CD4-positive, alpha-beta T cell (primary cell): ENCODE measurements at regions not wholly inside any gene's neighbourhood (a gene's known extent, or its start where the extent isn't known, plus 50 kb on each side); places are given as distances from the start of the nearest gene placed in this dataset.

ENCODE experiments used
- ATAC-seq: fragments of 200-7000 bp; cut with Tn5 transposase; one replicate; pipeline ENCODE4 v1.10.0; 2022; ENCODE audit warnings: mild to moderate bottlenecking; ENCODE audit not compliant: poor library complexity
- CTCF ChIA-PET: fragments of 350-600 bp; sonication (Branson Sonifier 250); formaldehyde crosslinking; loops from one replicate; lab custom pipeline; 2021; ENCODE audit warnings: antibody characterized with exemption, inconsistent platforms; lab: Charles Lee
- POLR2A ChIA-PET: fragments of 350-600 bp; sonication (Branson Sonifier 250); formaldehyde crosslinking; loops from one replicate; lab custom pipeline; 2021; ENCODE audit warnings: antibody characterized with exemption, inconsistent platforms; lab: Charles Lee
- DNase-seq, 14 experiments: peaks; one replicate each; pipeline ENCODE4 v3.0.0-alpha.2; 2013 to 2020; ENCODE audit warnings: mixed read lengths in 2 of 14
- H3K27ac ChIP-seq, 2 donors: one replicate each; pipeline versions ENCODE4 v1.5.1 to v1.7.0; 2013; ENCODE audit warnings: low read length in 2 of 2, low read depth in 1 of 2, mild to moderate bottlenecking in 1 of 2
- H3K27me3 ChIP-seq, 2 experiments: 1 replicate in 1 of 2; 2 replicates in 1 of 2; pipeline versions ENCODE4 v1.6.1 to v1.7.0; 2013; ENCODE audit warnings: low read length in 2 of 2, control low read depth in 1 of 2, mild to moderate bottlenecking in 1 of 2, moderate library complexity in 1 of 2; ENCODE audit not compliant: insufficient read depth in 2 of 2, control insufficient read depth in 1 of 2
- H3K36me3 ChIP-seq: one replicate; pipeline ENCODE4 v1.6.1; 2013; ENCODE audit warnings: low read length, control low read depth; ENCODE audit not compliant: insufficient read depth
- H3K4me1 ChIP-seq: one replicate; pipeline ENCODE4 v1.6.1; 2013; ENCODE audit warnings: low read length, control low read depth; ENCODE audit not compliant: insufficient read depth
- H3K4me3 ChIP-seq: one replicate; pipeline ENCODE4 v1.5.1; 2013; ENCODE audit warnings: mild to moderate bottlenecking, low read length, moderate library complexity
- H3K9me3 ChIP-seq, 2 experiments: 1 replicate in 1 of 2; 2 replicates in 1 of 2; pipeline versions ENCODE4 v1.6.1 to v1.7.0; 2013; ENCODE audit warnings: low read length in 2 of 2, mild to moderate bottlenecking in 2 of 2, control low read depth in 1 of 2, moderate library complexity in 1 of 2; ENCODE audit not compliant: control insufficient read depth in 1 of 2, insufficient read depth in 1 of 2
- H3K27ac Mint-ChIP-seq: one replicate; pipeline ENCODE4 v1.8.0; 2020; ENCODE audit warnings: mixed read lengths
- H3K27me3 Mint-ChIP-seq: one replicate; pipeline ENCODE4 v1.8.0; 2021; ENCODE audit warnings: mixed read lengths
- H3K36me3 Mint-ChIP-seq: one replicate; pipeline ENCODE4 v1.8.0; 2021; ENCODE audit warnings: low read depth, mixed read lengths
- H3K4me1 Mint-ChIP-seq: one replicate; pipeline ENCODE4 v1.8.0; 2021; ENCODE audit warnings: low read depth, mixed read lengths
- H3K4me3 Mint-ChIP-seq: one replicate; pipeline ENCODE4 v1.8.0; 2020; ENCODE audit warnings: mild to moderate bottlenecking, mixed read lengths
- H3K9me3 Mint-ChIP-seq: one replicate; pipeline ENCODE4 v1.8.0; 2020; ENCODE audit warnings: mixed read lengths
- intact Hi-C, 2 experiments: fragments of 100-400 bp; cut with DNase I in 1 of 2; cut with micrococcal nuclease in 1 of 2; formaldehyde crosslinking; loops; one replicate each; pipeline versions ENCODE4 v1.15.1 to v1.9.0; 2023 to 2025; cut with DNase I, micrococcal nuclease
- TF ChIP-seq, protein P1 (sequence below): fragments of 200-600 bp; IDR thresholded peaks from one replicate; pipeline ENCODE4 v1.8.0; 2022; ENCODE audit warnings: antibody characterized with exemption, mild to moderate bottlenecking

DNA sequence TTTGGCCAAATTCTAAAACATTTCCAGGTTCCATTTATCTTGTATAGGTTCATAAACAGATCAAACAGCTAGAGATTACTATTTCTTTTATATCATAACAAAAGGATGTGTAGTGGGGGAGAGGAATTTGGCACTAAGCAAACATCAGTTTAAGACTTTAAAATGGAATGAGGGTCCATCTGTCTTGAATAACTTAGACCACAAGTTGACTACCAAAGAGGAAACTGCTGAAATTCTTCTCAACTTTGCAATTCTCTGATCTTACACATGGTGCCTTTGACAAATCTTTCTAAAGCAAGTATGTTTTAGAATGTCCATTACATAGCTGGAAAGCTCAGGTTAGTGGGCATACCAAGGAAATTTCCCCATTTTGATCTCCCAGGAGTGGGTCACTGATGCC, 140.5 kb upstream of the ADAMTS9 start:
- ChIA-PET POLR2A (no interaction called here), CTCF (no interaction called here)
- Mint-ChIP-seq H3K27me3 (no peaks in the 10 kb centered on the region), H3K27ac (no peak overlapping the region), H3K36me3 (no peaks in the 10 kb centered on the region), H3K4me1 (no peaks in the 10 kb centered on the region), H3K9me3 (no peaks in the 10 kb centered on the region), H3K4me3 (no peak overlapping the region)
- no peaks in the 10 kb centered on the region for H3K9me3 ChIP-seq
- H3K36me3 ChIP-seq = no peaks in the 10 kb centered on the region
- TF ChIP-seq, protein P1, sequence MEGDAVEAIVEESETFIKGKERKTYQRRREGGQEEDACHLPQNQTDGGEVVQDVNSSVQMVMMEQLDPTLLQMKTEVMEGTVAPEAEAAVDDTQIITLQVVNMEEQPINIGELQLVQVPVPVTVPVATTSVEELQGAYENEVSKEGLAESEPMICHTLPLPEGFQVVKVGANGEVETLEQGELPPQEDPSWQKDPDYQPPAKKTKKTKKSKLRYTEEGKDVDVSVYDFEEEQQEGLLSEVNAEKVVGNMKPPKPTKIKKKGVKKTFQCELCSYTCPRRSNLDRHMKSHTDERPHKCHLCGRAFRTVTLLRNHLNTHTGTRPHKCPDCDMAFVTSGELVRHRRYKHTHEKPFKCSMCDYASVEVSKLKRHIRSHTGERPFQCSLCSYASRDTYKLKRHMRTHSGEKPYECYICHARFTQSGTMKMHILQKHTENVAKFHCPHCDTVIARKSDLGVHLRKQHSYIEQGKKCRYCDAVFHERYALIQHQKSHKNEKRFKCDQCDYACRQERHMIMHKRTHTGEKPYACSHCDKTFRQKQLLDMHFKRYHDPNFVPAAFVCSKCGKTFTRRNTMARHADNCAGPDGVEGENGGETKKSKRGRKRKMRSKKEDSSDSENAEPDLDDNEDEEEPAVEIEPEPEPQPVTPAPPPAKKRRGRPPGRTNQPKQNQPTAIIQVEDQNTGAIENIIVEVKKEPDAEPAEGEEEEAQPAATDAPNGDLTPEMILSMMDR = no peak
- no peak for DNase-seq
- no peaks in the 10 kb centered on the region for H3K27me3 ChIP-seq
- no peak for ATAC-seq
- H3K27ac ChIP-seq = no peak overlapping the region
- intact Hi-C loops = no loop called here
- no peaks in the 10 kb centered on the region for H3K4me1 ChIP-seq
- H3K4me3 ChIP-seq = no peak overlapping the region

- Mint-ChIP-seq H3K4me1 (no peaks in the 10 kb centered on the region), H3K27me3 (no peaks in the 10 kb centered on the region), H3K9me3 (no peaks in the 10 kb centered on the region), H3K36me3 (no peaks in the 10 kb centered on the region), H3K27ac (no peak overlapping the region), H3K4me3 (no peak overlapping the region)
- Histone ChIP-seq H3K27ac (no peak overlapping the region), H3K4me1 (no peaks in the 10 kb centered on the region), H3K9me3 (no peaks in the 10 kb centered on the region), H3K36me3 (no peaks in the 10 kb centered on the region), H3K27me3 (no peaks in the 10 kb centered on the region), H3K4me3 (no peak overlapping the region)
- intact Hi-C loops = no loop called here
- DNase-seq (no peak), ATAC-seq (no peak)
- TF ChIP-seq, protein P1 = no peak
- ChIA-PET CTCF (no interaction called here), POLR2A (no interaction called here)
Measured at GRCh38 chr3:64827431-64827830, 139.6 kb upstream of the ADAMTS9 start.

- intact Hi-C loops = no loop called here
- H3K27me3 Mint-ChIP-seq = no peaks in the 10 kb centered on the region
- H3K27ac ChIP-seq = no peak overlapping the region
- no peaks in the 10 kb centered on the region for H3K4me1 ChIP-seq
- no peaks in the 10 kb centered on the region for H3K27me3 ChIP-seq
- H3K9me3 Mint-ChIP-seq = no peaks in the 10 kb centered on the region
- no peaks in the 10 kb centered on the region for H3K36me3 ChIP-seq
- no peak overlapping the region for H3K4me3 Mint-ChIP-seq
- CTCF ChIA-PET = no interaction called here
- H3K4me3 ChIP-seq = no peak overlapping the region
- no peak for ATAC-seq
- TF ChIP-seq, protein P1 = no peak
- no peaks in the 10 kb centered on the region for H3K36me3 Mint-ChIP-seq
- no peak for DNase-seq
- no peaks in the 10 kb centered on the region for H3K4me1 Mint-ChIP-seq
- H3K27ac Mint-ChIP-seq = no peak overlapping the region
- POLR2A ChIA-PET = no interaction called here
- H3K9me3 ChIP-seq = no peaks in the 10 kb centered on the region
Measured at GRCh38 chr3:64827019-64827418, 139.2 kb upstream of the ADAMTS9 start.
